ENCODE measurements at regions not wholly inside any gene's neighbourhood (a gene's known extent, or its start where the extent isn't known, plus 50 kb on each side); places are given as distances from the start of the nearest gene placed in this dataset.

GRCh38 chr2:18800240-18800971 lies 211.0 kb upstream of the NT5C1B start:
- Mint-ChIP-seq H3K27ac (no peak overlapping the region), H3K4me1 (no peaks in the 10 kb centered on the region), H3K4me3 (no peak overlapping the region), H3K36me3 (no peaks in the 10 kb centered on the region), H3K9me3 (no peaks in the 10 kb centered on the region), H3K27me3 (no peaks in the 10 kb centered on the region)
- DNase-seq: no peak
- no peak for ATAC-seq (ENCODE audit: low read depth)
- POLR2A ChIA-PET: no interaction called here

DNA sequence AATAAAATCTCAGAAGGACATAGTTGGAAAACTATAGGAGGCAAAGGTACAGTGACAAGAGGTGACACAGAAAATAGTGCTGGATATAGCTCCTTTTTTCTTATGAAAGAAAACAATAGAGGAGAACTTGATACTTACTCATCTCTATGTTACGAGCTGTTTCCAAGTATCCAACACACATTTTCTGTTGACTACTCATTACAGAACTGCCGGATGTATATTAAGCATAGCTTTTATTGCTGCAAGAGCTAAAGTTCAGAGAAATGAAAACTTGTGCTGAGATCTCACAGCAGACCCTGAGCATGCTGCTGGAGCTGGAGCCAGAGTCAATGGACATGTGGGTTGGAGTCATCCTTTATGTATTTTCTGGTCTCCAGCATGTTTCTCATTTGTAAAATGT lies 210.0 kb upstream of the NT5C1B start:
- Mint-ChIP-seq H3K36me3 (no peaks in the 10 kb centered on the region), H3K27ac (no peak overlapping the region), H3K4me3 (no peak overlapping the region), H3K9me3 (no peaks in the 10 kb centered on the region), H3K4me1 (no peaks in the 10 kb centered on the region), H3K27me3 (no peaks in the 10 kb centered on the region)
- POLR2A ChIA-PET: no interaction called here
- DNase-seq (no peak), ATAC-seq (ENCODE audit: low read depth) (no peak)

DNA sequence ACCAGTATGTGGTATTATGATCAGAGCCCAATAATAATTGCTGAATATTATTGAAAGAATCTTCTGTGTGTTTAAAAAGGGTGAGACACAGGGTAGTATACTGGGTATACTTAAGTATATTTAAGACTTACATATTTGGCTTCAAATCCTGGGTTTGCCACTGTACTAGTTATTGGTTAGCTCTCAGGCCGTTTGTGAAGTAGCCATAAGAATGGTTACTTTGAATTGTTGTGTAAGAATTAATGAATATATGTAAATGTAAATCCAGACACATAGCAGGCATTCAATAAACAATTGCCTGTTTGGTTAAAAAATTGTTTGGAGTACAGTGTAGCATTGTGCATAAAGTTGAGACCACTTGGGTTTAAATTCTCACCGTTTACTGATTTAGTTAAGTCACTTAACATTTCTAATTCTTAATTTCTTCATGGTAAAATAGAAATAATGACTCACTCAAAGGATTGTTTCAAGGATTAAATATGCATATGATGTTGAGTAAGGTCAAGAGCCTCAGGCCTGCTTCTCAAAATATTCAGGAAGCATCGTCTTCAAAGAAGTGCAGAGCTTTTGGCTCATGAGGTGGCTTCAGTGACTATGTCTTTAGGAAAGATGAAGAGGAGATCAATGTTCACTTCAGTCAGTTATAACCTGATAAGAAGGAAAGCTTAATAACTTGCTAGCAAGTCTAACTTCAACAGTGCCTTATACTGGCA lies 207.9 kb upstream of the NT5C1B start:
- Mint-ChIP-seq H3K9me3 (no peaks in the 10 kb centered on the region), H3K4me3 (no peak overlapping the region), H3K27ac (no peak overlapping the region), H3K36me3 (no peaks in the 10 kb centered on the region), H3K27me3 (no peaks in the 10 kb centered on the region), H3K4me1 (no peaks in the 10 kb centered on the region)
- no peak for DNase-seq
- no peak for ATAC-seq (ENCODE audit: low read depth)
- POLR2A ChIA-PET: no interaction called here

- no peak overlapping the region for H3K27ac Mint-ChIP-seq
- DNase-seq: no peak
- no peaks in the 10 kb centered on the region for H3K9me3 Mint-ChIP-seq
- no peak for ATAC-seq (ENCODE audit: low read depth)
- POLR2A ChIA-PET: no interaction called here
- no peak overlapping the region for H3K4me3 Mint-ChIP-seq
- H3K27me3 Mint-ChIP-seq: no peaks in the 10 kb centered on the region
- no peaks in the 10 kb centered on the region for H3K36me3 Mint-ChIP-seq
- no peaks in the 10 kb centered on the region for H3K4me1 Mint-ChIP-seq
Observed at GRCh38 chr2:18795906-18796305, 206.5 kb upstream of the NT5C1B start.

DNA sequence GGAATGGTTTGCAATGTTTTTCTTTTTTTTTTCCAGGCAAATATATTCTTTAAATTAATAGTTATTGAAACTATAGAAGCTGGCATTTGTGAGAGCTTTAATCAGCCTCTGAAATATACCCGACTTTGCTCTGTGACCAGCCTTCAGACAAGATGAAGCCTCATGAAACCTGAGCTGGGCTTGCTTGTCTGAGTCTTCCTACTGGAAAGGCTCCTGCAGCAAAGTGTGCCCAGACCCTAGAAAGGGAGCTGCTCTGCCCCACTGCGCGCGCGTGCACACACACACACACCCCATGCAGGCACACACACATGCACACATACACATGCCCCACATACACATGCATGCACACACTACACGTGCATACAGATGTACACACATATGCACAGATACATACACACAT lies 203.3 kb upstream of the NT5C1B start:
- DNase-seq: no peak
- POLR2A ChIA-PET: no interaction called here
- Mint-ChIP-seq H3K4me3 (no peak overlapping the region), H3K36me3 (no peaks in the 10 kb centered on the region), H3K4me1 (no peaks in the 10 kb centered on the region), H3K27ac (no peak overlapping the region), H3K27me3 (no peaks in the 10 kb centered on the region), H3K9me3 (no peaks in the 10 kb centered on the region)
- ATAC-seq (ENCODE audit: low read depth): no peak

DNA sequence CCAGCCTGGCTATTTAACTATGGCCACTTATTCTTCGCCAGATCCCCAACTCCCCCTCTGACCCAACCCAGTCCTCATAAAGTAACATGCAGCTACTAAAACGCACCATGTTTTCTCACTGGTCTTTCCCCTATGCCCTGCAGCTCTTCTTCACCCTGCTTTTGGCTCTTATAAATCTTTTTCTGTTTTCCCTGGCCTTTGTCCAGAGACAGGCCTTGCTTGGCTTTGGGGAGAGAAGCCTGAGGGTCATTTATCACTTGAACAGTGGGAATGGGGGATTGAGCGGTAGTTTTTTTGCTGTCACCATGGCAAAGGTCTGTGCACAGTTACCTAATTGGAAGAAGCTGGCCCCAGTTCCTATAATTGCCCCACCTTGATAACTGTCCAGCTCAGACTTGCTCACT lies 202.9 kb upstream of the NT5C1B start:
- no peak for DNase-seq
- POLR2A ChIA-PET: no interaction called here
- Mint-ChIP-seq H3K27ac (no peak overlapping the region), H3K4me3 (no peak overlapping the region), H3K9me3 (no peaks in the 10 kb centered on the region), H3K4me1 (no peaks in the 10 kb centered on the region), H3K27me3 (no peaks in the 10 kb centered on the region), H3K36me3 (no peaks in the 10 kb centered on the region)
- ATAC-seq (ENCODE audit: low read depth): no peak

DNA sequence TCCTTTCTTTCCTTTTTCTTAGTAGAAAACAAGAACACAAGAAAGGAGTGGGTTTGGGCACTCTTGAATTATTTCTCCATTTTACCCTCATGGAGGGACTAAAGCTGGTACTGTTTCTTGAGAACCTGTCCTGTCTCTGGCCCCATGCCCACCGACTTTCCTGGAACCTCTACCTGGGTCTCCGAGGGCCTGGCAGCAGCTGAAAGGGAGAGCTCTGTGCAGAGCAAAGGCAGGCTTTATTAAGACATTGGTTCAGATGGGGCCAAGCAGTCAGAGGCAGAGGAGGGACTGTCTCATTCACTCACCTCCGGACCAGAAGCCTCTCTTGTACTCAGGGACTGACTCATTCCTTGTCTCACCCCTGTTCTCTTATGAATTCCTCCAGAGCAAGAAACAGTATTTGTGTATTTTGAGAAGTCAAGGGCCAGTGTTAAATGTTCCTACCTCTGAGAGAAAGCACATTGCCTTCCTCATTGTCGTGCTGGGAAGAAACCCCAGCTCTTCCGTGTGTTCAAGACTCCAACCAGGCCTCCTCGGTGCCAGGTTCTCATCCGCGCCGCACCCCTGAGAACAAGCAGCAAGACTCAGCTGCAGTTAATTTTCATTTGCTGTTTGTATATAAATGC lies 201.9 kb upstream of the NT5C1B start:
- POLR2A ChIA-PET: no interaction called here
- ATAC-seq (ENCODE audit: low read depth): no peak
- no peaks in the 10 kb centered on the region for H3K36me3 Mint-ChIP-seq

DNA sequence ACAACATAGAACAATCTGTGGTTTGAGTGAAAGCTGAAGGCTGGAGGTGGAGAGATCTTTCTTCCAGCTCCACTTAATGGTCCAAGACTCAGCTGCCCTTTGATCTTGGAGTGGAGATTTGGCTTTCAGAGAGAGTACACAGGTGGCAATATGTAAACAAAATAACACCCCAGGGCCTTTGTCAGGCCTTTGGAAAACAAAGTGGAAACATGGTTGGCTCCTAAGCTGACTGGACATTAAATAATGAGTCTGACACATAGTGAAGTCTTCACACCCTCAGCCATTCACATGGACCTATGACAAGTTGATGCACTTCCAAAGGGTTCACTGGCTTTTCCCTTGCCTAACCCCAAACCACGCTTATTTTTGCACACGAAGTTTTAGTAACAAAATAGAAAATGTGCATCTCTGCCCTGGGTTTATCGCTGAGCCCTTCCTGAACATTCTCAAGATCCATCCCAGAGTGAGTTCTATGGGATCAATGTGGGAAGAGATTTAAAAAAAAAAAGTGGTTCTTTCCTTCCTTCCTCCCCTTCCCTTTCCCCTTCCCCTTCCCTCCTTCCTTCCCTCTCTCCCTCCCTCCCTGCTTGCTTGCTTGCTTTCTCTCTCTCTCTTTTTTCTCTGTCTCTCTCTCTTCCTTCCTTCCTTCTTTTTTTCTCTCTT lies 201.3 kb upstream of the NT5C1B start:
- Mint-ChIP-seq H3K4me1 (no peaks in the 10 kb centered on the region), H3K36me3 (no peaks in the 10 kb centered on the region), H3K9me3 (peaks cover 3% of the 10 kb centered on the region), H3K27ac (no peak overlapping the region), H3K4me3 (no peak overlapping the region), H3K27me3 (no peaks in the 10 kb centered on the region)
- POLR2A ChIA-PET: no interaction called here
- no peak for DNase-seq
- ATAC-seq (ENCODE audit: low read depth): no peak

More for the DNA sequence above, 201.9 kb upstream of the NT5C1B start:
- DNase-seq: no peak
- H3K27me3 Mint-ChIP-seq: no peaks in the 10 kb centered on the region
- H3K4me1 Mint-ChIP-seq: no peaks in the 10 kb centered on the region
- no peak overlapping the region for H3K4me3 Mint-ChIP-seq
- H3K27ac Mint-ChIP-seq: no peak overlapping the region
- H3K9me3 Mint-ChIP-seq: no peaks in the 10 kb centered on the region

DNA sequence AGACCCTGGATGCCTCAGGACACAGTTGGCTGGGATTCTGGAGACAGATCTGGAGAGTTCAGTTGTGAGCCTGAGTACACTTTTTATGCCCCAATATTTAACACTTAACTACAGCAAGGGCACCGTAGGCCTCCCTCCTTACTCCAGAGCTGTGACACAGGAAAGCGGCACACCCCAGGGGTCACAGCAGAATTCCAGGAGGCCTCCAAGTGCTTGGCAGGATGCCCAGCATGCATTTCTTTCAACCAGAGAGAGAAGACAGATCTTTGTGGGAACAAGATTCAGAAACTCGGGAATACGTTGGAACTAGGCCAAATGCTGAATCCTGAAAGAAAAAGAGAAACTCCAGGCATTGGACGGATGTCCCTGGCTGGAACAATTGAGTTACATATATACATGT lies 199.2 kb upstream of the NT5C1B start:
- H3K4me1 Mint-ChIP-seq: no peaks in the 10 kb centered on the region

DNA sequence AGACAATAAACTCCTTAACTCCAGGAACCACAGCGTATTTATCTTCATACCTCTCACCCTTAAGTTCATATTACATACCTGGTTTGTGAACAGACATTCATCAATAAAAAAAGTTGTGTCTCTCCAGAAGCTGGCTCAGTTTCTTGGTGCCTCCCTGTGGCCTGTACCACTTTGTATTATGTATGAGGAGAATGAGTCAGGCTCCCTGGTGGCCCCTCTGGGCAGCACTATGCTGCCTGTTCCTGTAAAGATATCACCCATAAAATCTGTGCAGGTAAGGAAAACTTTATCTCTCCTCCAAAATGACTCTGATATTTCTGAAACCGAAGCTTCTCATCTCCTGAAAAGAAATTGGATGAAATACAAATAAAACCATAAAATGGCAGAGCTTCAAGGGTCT lies 198.4 kb upstream of the NT5C1B start:
- POLR2A ChIA-PET: no interaction called here
- no peaks in the 10 kb centered on the region for H3K27me3 Mint-ChIP-seq
- DNase-seq (no peak), ATAC-seq (ENCODE audit: low read depth) (no peak)
- no peak overlapping the region for H3K4me3 Mint-ChIP-seq
- no peak overlapping the region for H3K27ac Mint-ChIP-seq
- peaks cover 3% of the 10 kb centered on the region for H3K9me3 Mint-ChIP-seq
- H3K36me3 Mint-ChIP-seq: no peaks in the 10 kb centered on the region
- H3K4me1 Mint-ChIP-seq: no peaks in the 10 kb centered on the region

More for the DNA sequence above, 199.2 kb upstream of the NT5C1B start:
- Mint-ChIP-seq H3K9me3 (peaks cover 3% of the 10 kb centered on the region), H3K27ac (no peak overlapping the region), H3K36me3 (no peaks in the 10 kb centered on the region), H3K4me3 (no peak overlapping the region), H3K27me3 (no peaks in the 10 kb centered on the region)
- DNase-seq (no peak), ATAC-seq (ENCODE audit: low read depth) (no peak)
- POLR2A ChIA-PET: no interaction called here

- POLR2A ChIA-PET: no interaction called here
- no peak overlapping the region for H3K4me3 Mint-ChIP-seq
Observed at GRCh38 chr2:18784245-18784644, 194.9 kb upstream of the NT5C1B start.

DNA sequence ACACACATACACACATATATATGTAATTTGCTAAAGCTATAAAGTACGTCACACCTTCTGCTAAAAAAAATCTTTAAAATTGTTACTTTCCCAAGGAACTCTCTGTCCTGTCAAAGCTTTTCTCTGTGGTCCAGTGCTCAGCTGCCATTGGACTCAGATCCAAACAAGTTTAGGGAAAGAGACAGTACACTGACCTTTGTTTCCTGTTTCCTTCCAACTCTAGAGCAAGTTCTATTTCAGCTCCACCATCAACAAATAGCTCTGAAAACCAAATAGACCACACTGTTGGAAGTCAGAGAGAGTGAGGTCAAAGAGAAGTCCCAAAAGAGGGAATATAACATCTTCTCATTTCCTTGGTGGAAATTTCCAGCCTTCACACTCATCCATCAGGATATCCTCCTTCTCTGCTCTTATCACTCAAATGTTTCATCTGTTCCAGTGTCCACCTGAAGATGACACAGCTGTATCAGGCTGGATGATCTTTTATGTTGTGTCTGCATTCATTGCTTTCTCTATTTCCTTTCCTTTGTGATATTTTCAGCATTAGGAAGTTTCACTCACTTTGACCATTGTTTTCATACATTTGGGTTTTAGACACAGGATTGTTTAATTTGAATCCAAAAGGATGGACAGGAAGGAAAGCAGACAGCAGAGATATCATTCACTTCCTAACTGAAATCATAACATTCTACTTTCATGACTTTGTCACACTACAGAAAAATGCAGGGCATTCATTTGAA lies 192.3 kb upstream of the NT5C1B start:
- Mint-ChIP-seq H3K9me3 (peaks cover 3% of the 10 kb centered on the region), H3K4me1 (no peaks in the 10 kb centered on the region), H3K27ac (no peak overlapping the region), H3K4me3 (no peak overlapping the region), H3K27me3 (no peaks in the 10 kb centered on the region), H3K36me3 (no peaks in the 10 kb centered on the region)
- POLR2A ChIA-PET: no interaction called here
- no peak for DNase-seq
- ATAC-seq (ENCODE audit: low read depth): no peak

More at GRCh38 chr2:18784245-18784644, 194.9 kb upstream of the NT5C1B start:
- Mint-ChIP-seq H3K4me1 (no peaks in the 10 kb centered on the region), H3K27me3 (no peaks in the 10 kb centered on the region), H3K9me3 (peaks cover 3% of the 10 kb centered on the region), H3K36me3 (no peaks in the 10 kb centered on the region), H3K27ac (no peak overlapping the region)
- no peak for DNase-seq
- ATAC-seq (ENCODE audit: low read depth): no peak

DNA sequence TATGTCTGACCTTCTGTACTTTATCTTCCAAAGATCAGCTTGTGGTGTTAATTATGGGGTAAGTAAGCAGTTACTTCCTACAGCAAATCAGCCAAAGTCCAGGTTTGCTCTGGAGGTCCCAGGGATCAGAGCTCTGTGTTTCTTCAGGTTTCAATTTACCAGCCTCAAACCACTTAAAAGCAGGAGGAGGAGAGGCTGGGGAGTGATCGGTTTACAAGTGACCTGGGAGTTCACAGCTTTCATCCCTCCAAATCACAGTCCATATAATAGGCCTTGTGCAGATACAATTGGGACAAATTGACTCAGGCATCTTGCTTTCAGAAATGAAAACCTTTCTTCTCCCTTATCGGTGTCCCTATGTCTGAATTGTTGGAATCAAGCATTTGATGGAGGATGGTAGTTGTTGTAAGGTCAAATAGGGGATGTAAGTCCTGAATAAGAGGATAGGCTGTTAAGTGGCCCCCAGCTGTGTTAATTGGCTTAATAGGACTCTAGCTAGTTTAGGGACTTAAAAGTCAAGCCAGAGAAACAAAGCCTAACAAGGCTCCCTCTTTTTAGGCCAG lies 188.0 kb upstream of the NT5C1B start:
- Mint-ChIP-seq H3K9me3 (no peaks in the 10 kb centered on the region), H3K4me1 (no peaks in the 10 kb centered on the region), H3K4me3 (no peak overlapping the region), H3K27ac (no peak overlapping the region), H3K36me3 (no peaks in the 10 kb centered on the region), H3K27me3 (no peaks in the 10 kb centered on the region)
- POLR2A ChIA-PET: no interaction called here
- no peak for ATAC-seq (ENCODE audit: low read depth)
- no peak for DNase-seq

Data from activated naive CD8-positive, alpha-beta T cell treated with anti-CD3 and anti-CD28 coated beads, Interleukin-2, amount 10 ng/mL, durations not matched to agents 7 days and 5 days (primary cell).